Ovary (tissue), 7 donors: ENCODE measurements at regions not wholly inside any gene's neighbourhood (a gene's known extent, or its start where the extent isn't known, plus 50 kb on each side); places are given as distances from the start of the nearest gene placed in this dataset.
"Not testable (repeated sequence)": the region's sequence is repeated elsewhere in the genome, so short reads cannot be mapped to it uniquely, and the experiment has no call there.

Source experiments
- DNase-seq, 5 donors: peaks; one replicate each; pipeline ENCODE4 v3.0.0-alpha.2; 2019 to 2020
- H3K27ac ChIP-seq, 2 donors: fragments of 200-600 bp; one replicate each; pipeline versions ENCODE4 v1.5.1 to v1.8.0; 2019 to 2022
- H3K27me3 ChIP-seq: fragments of 200-600 bp; one replicate; pipeline ENCODE4 v1.8.0; 2022
- H3K36me3 ChIP-seq: fragments of 200-600 bp; sonication (generic); one replicate; pipeline ENCODE4 v1.5.1; 2019
- H3K4me1 ChIP-seq: one replicate; pipeline ENCODE4 v1.8.1; 2013; ENCODE audit warnings: mild to moderate bottlenecking, moderate library complexity; ENCODE audit not compliant: insufficient read depth
- H3K4me3 ChIP-seq: fragments of 200-600 bp; sonication (generic); one replicate; pipeline ENCODE4 v1.5.1; 2017
- H3K9me3 ChIP-seq, 2 donors: fragments of 200-600 bp in 1 of 2; sonication (generic) in 1 of 2; one replicate each; pipeline versions ENCODE4 v1.5.1 to v1.8.1; 2013 to 2019; ENCODE audit warnings: mild to moderate bottlenecking in 1 of 2, moderate library complexity in 1 of 2
- CTCF ChIP-seq, 3 donors: fragments of 450-650 bp in 2 of 3; fragments of 200-600 bp in 1 of 3; IDR thresholded peaks; one replicate each; pipeline versions ENCODE4 v1.5.1 to v1.8.0; 2016 to 2022; ENCODE audit warnings: antibody characterized with exemption in 3 of 3, mild to moderate bottlenecking in 1 of 3
- EP300 ChIP-seq: sonication (generic); formaldehyde crosslinking; IDR thresholded peaks from one replicate; pipeline ENCODE4 v1.6.1; 2017; ENCODE audit warnings: antibody characterized with exemption
- POLR2A ChIP-seq: fragments of 450-650 bp; IDR thresholded peaks from one replicate; pipeline ENCODE4 v1.6.1; 2017; ENCODE audit warnings: antibody characterized with exemption, mild to moderate bottlenecking, moderate library complexity
- WGBS, 3 donors: extraction: QIAGEN DNeasy Blood & Tissue Kit in 1 of 3; methylation state at CpG; one replicate each; pipeline versions ENCODE4 v1.1.5 to v1.1.7; 2013 to 2017; 5-methylcytosine and 5-hydroxymethylcytosine counted together
- intact Hi-C, 4 donors: fragments of 100-400 bp; cut with DNase I; formaldehyde crosslinking; loops; one replicate each; pipeline versions ENCODE4 v1.11.0 to v1.15.1; 2022 to 2023
- donor health status: DM: no; HTN: no; CAD: no; lungs with moderate emphysema.
- donor health status: DM: no; HTN: no; CAD: no.
- donor health status: Bipolar disorder and iron deficiency.
- donor health status: DM: no; HTN: no; CAD: no.
- donor health status: DM: yes; HTN: yes; CAD: no.

GRCh38 chrX:46179748-46180147 lies 365.5 kb downstream of the ZNF674 start:
- no peaks in the 10 kb centered on the region for H3K36me3 ChIP-seq
- H3K4me3 ChIP-seq, result no peak overlapping the region
- no peaks in the 10 kb centered on the region for H3K27me3 ChIP-seq
- no peak for DNase-seq
- WGBS, 3 donors, result 61 to 70% (median 66%) methylated on average over 3 of the region's 3 CpGs
- no peaks in the 10 kb centered on the region for H3K4me1 ChIP-seq
- TF ChIP-seq EP300 (no peak), POLR2A (no peak), CTCF (IDR thresholded peaks at IDR 0.05) (no peak)
- H3K9me3 ChIP-seq, result no peaks in the 10 kb centered on the region
- no peak overlapping the region for H3K27ac ChIP-seq
- intact Hi-C loops, result no loop called here

- no peaks in the 10 kb centered on the region for H3K36me3 ChIP-seq
- no peak overlapping the region for H3K4me3 ChIP-seq
- intact Hi-C loops, result no loop called here
- WGBS, 3 donors, result 44 to 58% (median 46%) methylated on average over 1 of the region's 1 CpG
- H3K4me1 ChIP-seq, result no peaks in the 10 kb centered on the region
- no peak for TF ChIP-seq EP300
- TF ChIP-seq CTCF (IDR thresholded peaks at IDR 0.05), result no peak
- TF ChIP-seq POLR2A, result no peak
- H3K27me3 ChIP-seq, result no peaks in the 10 kb centered on the region
- DNase-seq, result no peak
- H3K27ac ChIP-seq, result no peak overlapping the region
- no peaks in the 10 kb centered on the region for H3K9me3 ChIP-seq
Observed at GRCh38 chrX:46178763-46179162, 366.5 kb downstream of the ZNF674 start.

- Histone ChIP-seq H3K4me1 (no peaks in the 10 kb centered on the region), H3K9me3 (no peaks in the 10 kb centered on the region), H3K4me3 (no peak overlapping the region), H3K27me3 (no peaks in the 10 kb centered on the region), H3K27ac (no peak overlapping the region), H3K36me3 (no peaks in the 10 kb centered on the region)
- no peak for DNase-seq
- intact Hi-C loops, result no loop called here
- TF ChIP-seq EP300, result no peak
- TF ChIP-seq CTCF (IDR thresholded peaks at IDR 0.05), result no peak
- TF ChIP-seq POLR2A, result no peak
Observed at GRCh38 chrX:46173159-46173558, 372.1 kb downstream of the ZNF674 start.

GRCh38 chrX:46171457-46171856 lies 373.8 kb downstream of the ZNF674 start:
- H3K9me3 ChIP-seq, intact Hi-C loops, H3K4me1 ChIP-seq, DNase-seq, H3K4me3 ChIP-seq, H3K27me3 ChIP-seq, H3K36me3 ChIP-seq, H3K27ac ChIP-seq: not testable (repeated sequence)
- WGBS, 3 donors, result 87 to 92% (median 91%) methylated on average over 4 of the region's 4 CpGs

GRCh38 chrX:46169808-46170207 lies 375.4 kb downstream of the ZNF674 start:
- Histone ChIP-seq H3K27ac (no peak overlapping the region), H3K36me3 (no peaks in the 10 kb centered on the region), H3K27me3 (no peaks in the 10 kb centered on the region), H3K9me3 (no peaks in the 10 kb centered on the region), H3K4me3 (no peak overlapping the region), H3K4me1 (no peaks in the 10 kb centered on the region)
- 54 to 56% (median 55%) methylated on average over 3 of the region's 3 CpGs for WGBS, 3 donors
- intact Hi-C loops, result no loop called here
- TF ChIP-seq POLR2A (no peak), CTCF (IDR thresholded peaks at IDR 0.05) (no peak), EP300 (no peak)
- DNase-seq, result no peak
